HG02588 (cell line): ENCODE measurements at regions not wholly inside any gene's neighbourhood (a gene's known extent, or its start where the extent isn't known, plus 50 kb on each side); places are given as distances from the start of the nearest gene placed in this dataset.
"Not testable (repeated sequence)": the region's sequence is repeated elsewhere in the genome, so short reads cannot be mapped to it uniquely, and the experiment has no call there.

ENCODE experiments used
- ATAC-seq: cut with Tn5 transposase; IDR thresholded peaks from one replicate; pipeline ENCODE4 v1.9.1; 2021; ENCODE audit warnings: mild to moderate bottlenecking, moderate library complexity; ENCODE audit not compliant: unreplicated experiment

- ATAC-seq, result no peak
Observed at GRCh38 chr3:181279239-181279565, 289.7 kb upstream of the DNAJC19 start.

DNA sequence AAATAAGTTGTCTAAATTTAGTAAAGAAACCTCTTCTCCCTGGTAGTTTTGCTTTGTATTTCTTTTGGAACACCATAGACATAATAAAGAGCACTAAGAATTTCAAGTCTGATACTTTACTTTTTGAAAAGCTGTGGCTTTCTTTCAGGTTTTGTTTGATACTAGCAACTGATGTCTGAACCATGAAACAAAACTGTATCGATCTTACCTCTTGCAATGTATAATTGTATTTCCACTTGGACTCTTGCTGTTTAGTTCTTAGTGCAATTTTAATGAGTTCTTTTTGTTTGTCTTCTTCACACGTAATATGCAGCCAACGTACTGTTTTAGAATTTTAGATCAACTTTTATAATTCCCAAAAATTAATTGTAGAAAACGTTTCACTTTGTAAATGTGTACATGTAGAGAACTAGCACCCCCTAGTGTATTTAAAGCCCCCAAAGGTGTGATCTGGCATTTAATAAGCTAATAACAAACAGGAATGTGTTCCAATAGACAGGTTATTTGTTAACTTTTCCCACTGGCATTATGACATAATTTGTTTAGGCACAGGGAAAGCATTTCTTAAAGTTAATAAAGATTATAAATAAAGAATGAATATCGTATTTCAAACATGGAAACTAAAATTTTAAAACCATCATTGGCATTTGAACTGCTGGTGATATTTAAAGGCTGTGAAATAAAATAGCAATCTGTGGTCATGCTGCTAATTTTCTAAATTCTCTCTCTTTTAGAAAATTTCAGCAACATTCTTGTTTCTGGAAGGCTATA, 289.1 kb upstream of the DNAJC19 start:
- ATAC-seq, result no peak

- no peak for ATAC-seq
Observed at GRCh38 chr3:181276358-181276896, 286.9 kb upstream of the DNAJC19 start.

GRCh38 chr3:181274025-181274424, 284.5 kb upstream of the DNAJC19 start:
- ATAC-seq, result no peak

GRCh38 chr3:181267312-181267711, 277.8 kb upstream of the DNAJC19 start:
- ATAC-seq, result no peak

DNA sequence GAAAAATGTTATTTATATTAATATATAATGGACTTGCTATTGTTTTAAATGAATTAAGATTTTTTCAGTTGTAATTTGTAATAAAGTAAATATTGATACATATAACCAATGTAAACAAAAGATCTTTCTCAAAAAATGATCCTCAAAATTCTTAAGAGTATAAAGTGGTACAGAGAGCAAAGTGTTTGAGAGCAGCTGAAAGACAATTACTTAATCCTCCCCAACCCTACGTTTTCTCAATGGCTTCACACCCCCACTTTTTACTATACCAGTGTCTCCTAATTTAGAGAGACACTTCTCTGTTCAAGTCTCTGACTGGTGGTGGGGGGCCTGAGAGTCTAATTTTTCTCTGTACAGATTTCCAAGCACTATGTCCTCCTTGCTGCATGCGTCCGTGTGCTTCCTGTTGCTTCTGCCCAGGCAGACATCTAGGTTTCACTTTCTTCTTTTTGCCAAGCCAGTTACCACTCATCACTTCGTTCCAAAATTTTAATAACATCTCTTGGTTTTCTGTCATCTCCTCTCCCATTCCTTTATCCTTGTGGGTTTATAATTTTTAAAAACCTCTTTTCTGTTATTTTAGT, 276.3 kb upstream of the DNAJC19 start:
- ATAC-seq, result peak; percentile 85

GRCh38 chr3:181264486-181264885, 274.9 kb upstream of the DNAJC19 start:
- no peak for ATAC-seq

DNA sequence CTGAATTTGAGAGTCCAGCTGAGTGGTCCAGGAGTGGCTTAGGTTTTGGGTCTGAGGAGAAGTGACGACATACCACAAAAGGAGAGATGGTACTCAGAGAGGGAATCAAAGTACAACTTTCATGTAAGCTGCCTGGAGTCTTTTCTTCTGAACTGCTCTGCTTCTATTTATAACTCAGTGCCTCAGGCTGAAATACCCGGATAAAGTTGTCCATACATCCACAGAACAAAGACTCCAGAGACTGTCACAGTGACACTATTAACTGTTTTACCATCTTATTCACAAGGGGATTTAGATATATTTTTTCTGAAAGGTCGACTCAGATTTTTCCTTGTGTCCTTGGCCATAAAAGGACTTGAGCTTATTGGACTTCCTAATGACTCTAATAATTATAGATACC, 264.3 kb upstream of the DNAJC19 start:
- no peak for ATAC-seq

GRCh38 chr3:181252631-181253030, 263.1 kb upstream of the DNAJC19 start:
- ATAC-seq, result no peak

DNA sequence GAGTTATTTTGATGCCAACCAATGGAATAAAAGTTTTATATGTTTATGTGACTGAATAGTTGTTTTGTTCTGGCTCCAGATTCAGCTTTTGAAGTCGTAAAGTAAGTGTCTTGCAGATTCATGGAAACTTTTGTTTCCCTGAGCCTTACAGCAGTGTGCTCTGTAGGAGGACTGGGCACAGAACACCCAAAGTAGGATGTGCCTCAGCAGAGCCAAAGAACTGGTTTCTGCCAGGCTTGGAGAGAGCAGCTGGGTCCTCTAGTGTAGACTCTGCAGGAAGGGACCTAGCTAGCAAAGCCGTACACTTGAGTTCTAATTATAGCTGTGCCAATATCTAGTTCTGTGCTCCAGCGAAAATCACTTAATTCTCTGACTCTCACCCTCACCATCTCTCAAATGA, 261.2 kb upstream of the DNAJC19 start:
- ATAC-seq, result no peak

GRCh38 chr3:181239441-181239840, 249.9 kb upstream of the DNAJC19 start:
- no peak for ATAC-seq

GRCh38 chr3:181230258-181230657, 240.7 kb upstream of the DNAJC19 start:
- no peak for ATAC-seq

- no peak for ATAC-seq
Observed at GRCh38 chr3:181213347-181213746, 223.8 kb upstream of the DNAJC19 start.

GRCh38 chr3:181212271-181212670, 222.7 kb upstream of the DNAJC19 start:
- ATAC-seq, result no peak

- no peak for ATAC-seq
Observed at GRCh38 chr3:181210275-181210674, 220.7 kb upstream of the DNAJC19 start.

DNA sequence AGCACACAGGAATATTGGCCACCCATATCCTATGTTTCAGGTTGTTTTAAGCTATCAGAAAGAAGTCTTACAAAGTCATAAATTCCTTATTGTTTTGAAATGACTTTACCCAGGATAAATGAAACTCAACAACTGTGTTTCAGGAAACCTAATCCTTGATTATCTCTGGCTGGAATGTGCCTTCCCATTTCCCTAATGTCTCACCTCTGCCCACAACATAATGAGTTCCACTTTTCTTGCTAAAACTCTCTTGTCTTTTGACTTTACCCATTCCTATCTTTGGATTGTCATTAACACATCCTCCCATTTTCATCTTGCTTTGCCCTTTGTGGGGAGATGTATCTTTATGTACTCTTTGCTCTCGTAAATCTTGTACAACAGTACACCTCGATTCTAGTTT, 200.0 kb upstream of the DNAJC19 start:
- ATAC-seq, result no peak

GRCh38 chr3:181183764-181184163, 194.2 kb upstream of the DNAJC19 start:
- no peak for ATAC-seq

GRCh38 chr3:181183057-181183456, 193.5 kb upstream of the DNAJC19 start:
- ATAC-seq, result not testable (repeated sequence)

DNA sequence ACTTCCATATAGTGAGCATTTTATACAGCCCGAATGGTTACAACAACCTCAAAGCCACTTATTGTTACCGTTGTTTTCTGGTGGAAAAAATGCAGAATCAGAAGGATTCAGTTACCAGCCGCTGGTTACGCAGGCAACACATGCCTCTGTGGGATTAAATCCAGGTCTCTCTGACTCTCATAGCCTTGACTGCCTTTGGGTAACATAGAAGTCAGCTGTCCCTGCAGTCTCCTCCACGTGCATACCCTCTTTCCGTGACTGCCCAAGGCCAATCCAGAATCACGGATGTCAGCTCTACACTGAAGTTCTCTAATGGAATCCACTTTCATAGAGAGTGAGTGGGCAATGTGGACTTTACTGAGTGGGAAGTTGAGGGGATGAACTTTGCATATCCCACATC, 189.5 kb upstream of the DNAJC19 start:
- no peak for ATAC-seq

GRCh38 chr3:181176601-181177000, 187.1 kb upstream of the DNAJC19 start:
- ATAC-seq, result no peak

DNA sequence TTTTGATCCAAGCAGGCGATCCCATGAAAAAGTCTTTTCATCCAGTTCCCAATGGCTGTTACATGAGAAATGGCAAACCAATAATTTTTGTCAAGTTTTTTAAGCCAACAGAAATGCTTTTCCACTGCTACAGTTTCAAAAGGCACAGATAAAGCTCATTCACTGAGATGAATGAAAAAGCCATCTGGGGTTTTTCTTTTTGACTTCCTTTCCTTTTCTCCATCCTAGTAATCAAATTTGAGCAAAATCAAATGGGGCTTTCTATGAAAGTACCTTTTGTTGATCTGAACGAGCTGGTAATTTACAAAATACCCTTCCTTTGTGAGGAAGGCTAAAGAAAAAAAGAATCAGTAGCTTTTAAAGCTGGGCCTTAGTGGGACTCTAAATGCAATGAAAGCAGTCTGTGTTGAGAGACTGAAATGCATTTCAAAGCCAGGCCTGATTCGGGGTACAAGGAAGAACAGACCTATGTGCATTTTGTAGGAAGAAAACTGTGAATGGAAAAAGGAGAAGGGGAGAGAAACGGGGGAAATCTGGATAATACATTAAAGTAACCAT, 185.2 kb upstream of the DNAJC19 start:
- ATAC-seq, result no peak

DNA sequence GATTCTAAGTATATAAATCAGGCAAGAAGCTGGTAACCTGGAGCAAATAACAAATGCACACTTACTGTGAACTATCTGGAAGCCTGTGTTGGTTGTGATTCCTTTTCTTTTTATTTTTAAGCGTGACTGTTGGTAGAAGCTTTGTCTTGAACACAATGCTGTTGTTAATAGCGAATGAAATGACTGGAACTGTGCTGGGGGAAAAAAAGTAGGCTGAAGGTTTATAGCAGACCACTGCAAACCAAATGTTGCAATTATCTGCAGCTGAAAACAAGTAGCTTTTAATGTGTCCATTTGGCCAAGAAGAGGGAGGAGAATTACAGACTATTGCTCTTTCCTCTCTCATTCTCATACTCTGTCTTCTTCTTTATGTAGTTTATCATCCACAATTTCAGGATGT, 184.5 kb upstream of the DNAJC19 start:
- no peak for ATAC-seq
